Myocyte (in vitro differentiated cells): ENCODE measurements at regions not wholly inside any gene's neighbourhood (a gene's known extent, or its start where the extent isn't known, plus 50 kb on each side); places are given as distances from the start of the nearest gene placed in this dataset.

Source experiments
- DNase-seq: peaks from one replicate; pipeline ENCODE4 v3.0.0-alpha.2; 2012; ENCODE audit warnings: low read depth

DNA sequence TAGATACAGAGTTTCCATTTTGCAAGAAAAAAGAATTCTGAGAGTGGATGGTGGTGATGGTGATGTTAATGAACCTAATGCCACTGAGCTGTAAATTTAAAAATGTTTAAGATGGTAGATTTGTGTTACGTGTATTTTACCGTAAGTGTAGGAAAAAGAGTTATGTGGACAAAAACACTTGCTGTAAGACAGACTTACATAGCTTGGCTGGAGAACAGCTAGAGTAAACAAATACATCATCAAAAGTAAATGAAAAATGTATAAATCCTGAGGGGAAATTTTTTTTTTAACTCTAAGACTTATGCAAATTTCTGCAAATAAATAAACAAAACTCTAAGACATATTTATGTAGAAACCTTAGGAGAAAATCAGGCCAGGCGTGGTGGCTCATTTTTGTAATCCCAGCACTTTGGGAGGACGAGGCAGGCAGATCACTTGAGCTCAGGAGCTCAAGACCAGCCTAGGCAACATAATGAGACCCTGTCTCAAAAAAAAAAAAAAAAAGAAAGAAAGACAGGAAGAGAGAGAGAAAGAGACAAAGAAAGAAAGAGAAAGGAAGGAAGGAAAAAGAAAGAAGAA lies 66.2 kb upstream of the CDK13 start:
- DNase-seq: no peak

DNA sequence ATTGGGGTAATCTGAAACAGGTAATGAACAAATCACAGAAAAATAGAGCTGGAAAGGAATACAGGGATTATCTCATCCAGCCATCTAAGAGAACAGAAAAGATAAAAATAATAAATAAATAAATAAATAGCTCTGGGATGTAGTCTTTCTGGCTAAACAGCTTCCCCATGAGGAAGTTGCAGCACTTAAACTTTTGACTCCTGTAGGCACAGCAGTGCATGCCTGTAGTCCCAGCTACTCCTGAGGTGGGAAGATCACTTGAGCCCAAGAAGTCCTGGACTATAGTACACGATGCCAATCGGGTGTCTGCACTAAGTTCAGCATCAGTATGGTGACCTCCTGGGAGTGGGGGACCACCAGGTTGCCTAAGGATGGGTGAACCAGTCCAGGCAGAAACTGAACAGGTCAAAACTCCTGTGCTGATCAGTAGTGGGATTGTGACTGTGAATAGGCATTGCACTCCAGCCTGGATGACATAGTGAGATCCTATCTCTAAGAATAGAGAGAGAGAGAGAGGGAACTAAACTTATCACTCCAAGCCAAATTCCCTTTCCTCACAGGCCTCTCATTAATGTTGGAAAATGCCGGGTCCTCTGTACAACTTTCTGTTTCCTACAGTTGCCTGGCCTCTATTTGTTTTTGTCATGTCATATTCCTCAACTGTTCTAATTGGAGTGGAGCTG lies 61.7 kb upstream of the CDK13 start:
- DNase-seq: no peak

DNA sequence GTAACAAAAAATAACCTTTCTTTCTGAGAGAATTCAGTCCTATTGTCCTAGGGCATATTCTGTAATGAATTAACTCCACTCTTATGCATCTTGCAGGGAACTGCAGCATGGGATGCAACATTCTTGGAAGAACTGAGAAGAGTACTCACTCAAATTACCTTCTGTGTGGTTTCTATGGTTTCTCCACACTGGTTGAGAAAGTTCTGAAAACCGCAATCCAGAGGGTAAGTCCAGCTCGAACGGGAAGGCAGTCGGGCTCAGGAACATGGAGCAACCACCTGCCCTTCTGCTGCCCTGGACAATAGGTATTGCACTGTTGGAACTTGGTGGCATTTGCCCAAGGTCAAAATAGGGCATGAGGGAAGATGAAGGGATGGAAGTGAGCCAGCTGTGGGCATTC lies 59.6 kb upstream of the CDK13 start:
- peak; percentile 37 for DNase-seq

DNA sequence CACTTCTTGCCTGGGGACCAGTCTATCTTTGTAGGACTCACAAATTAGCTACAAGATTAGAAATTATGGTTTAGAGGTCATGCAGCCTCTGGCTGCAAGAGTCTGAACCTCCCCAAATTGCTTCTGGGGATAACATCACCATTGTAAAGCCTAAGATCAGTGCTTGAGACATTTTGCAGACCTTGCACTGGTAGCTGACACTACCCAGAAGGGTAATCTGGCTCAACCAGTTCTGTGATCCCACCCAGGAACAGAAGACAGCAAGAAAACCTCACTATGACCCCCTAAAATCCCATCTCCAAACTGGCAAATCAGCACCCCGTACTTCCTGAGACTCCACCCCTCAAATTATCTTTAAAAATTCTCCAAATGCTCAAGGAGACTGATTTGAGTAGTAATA lies 58.2 kb upstream of the CDK13 start:
- DNase-seq: no peak

- no peak for DNase-seq
Measured at GRCh38 chr7:39892361-39892760, 57.7 kb upstream of the CDK13 start.

DNA sequence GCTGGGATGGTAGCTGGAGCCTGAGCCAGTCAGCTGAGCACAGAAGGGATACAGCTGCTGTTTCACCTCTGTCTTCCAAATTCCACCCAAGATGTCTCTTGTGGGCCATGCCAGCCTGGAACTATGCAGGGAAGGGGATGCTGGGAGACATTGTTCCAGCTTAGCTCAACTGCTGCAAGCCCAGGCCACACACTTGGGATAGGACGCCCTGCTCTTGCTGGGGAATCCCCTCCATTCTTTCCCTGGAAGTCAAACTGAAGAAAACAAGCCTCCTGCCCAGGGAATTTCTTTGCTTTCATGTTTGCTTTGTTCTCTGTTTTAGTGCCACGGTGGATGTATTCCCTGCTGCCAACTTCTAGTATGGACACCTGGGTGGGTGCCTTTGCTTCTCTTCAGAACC lies 55.2 kb upstream of the CDK13 start:
- DNase-seq: peak; percentile 6

DNA sequence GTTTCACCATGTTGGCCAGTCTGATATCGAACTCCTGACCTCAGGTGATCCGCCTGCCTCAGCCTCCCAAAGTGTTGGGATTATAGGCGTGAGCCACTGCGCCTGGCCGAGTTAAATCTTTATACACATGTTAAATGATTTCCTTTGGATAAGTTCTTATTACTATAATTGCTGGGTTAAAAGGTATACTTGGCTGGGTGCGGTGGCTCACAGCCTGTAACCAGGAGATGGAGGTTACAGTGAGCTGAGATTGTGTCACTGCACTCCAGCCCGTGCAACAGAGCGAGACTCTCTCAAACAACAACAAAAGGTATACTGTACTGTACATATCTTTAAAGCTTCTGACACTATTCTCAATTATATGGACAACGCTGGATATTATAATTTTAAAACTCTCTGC lies 53.2 kb upstream of the CDK13 start:
- DNase-seq: no peak

- DNase-seq: peak; percentile 37
Measured at GRCh38 chr7:39898867-39899266, 51.2 kb upstream of the CDK13 start.
